HepG2 (cell line): ENCODE measurements at regions not wholly inside any gene's neighbourhood (a gene's known extent, or its start where the extent isn't known, plus 50 kb on each side); places are given as distances from the start of the nearest gene placed in this dataset.

ENCODE experiments used
- HDAC2 ChIP-seq: sonication (generic); formaldehyde crosslinking; IDR thresholded peaks from 2 replicates; pipeline ENCODE4 v1.4.0; 2020; ENCODE audit warnings: missing genetic modification reagents
- SMC3 ChIP-seq: IDR thresholded peaks from 2 replicates; pipeline ENCODE4 v1.6.1; 2011; ENCODE audit warnings: low read length, improper control_type of control experiment
- ZNF251 ChIP-seq: sonication (generic); formaldehyde crosslinking; IDR thresholded peaks from 2 replicates; pipeline ENCODE4 v1.9.0; 2021; ENCODE audit warnings: mild to moderate bottlenecking, missing genetic modification reagents
- TF ChIP-seq, protein P1 (sequence below): sonication (generic); formaldehyde crosslinking; IDR thresholded peaks from 2 replicates; pipeline ENCODE4 v1.4.0; 2020; ENCODE audit warnings: missing genetic modification reagents, borderline replicate concordance

DNA sequence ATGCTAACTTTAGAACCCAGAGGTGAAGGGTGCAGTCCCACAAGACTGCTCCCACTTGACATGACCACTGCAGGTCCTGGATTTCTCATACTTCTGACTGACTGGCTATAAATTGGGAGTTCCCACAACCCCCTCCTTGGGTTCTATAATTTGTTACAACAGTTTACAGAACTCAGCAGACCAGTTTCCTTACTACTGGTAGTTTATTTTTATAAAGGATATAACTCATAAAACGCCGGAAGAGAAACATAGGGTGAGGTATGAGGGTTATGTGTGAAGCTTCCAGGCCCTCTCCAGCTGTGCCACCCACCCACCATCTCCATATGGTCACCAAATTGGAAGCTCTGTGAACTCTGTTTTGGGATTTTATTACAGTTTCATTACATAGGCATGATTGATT lies 839.6 kb downstream of the TSN start:
- TF ChIP-seq, protein P1, sequence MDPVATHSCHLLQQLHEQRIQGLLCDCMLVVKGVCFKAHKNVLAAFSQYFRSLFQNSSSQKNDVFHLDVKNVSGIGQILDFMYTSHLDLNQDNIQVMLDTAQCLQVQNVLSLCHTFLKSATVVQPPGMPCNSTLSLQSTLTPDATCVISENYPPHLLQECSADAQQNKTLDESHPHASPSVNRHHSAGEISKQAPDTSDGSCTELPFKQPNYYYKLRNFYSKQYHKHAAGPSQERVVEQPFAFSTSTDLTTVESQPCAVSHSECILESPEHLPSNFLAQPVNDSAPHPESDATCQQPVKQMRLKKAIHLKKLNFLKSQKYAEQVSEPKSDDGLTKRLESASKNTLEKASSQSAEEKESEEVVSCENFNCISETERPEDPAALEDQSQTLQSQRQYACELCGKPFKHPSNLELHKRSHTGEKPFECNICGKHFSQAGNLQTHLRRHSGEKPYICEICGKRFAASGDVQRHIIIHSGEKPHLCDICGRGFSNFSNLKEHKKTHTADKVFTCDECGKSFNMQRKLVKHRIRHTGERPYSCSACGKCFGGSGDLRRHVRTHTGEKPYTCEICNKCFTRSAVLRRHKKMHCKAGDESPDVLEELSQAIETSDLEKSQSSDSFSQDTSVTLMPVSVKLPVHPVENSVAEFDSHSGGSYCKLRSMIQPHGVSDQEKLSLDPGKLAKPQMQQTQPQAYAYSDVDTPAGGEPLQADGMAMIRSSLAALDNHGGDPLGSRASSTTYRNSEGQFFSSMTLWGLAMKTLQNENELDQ (CRISPR knock-in tag) = no peak
- no peak for TF ChIP-seq SMC3
- TF ChIP-seq ZNF251 = no peak
- TF ChIP-seq HDAC2 (CRISPR knock-in tag) = no peak
